K562 (cell line): ENCODE measurements at regions not wholly inside any gene's neighbourhood (a gene's known extent, or its start where the extent isn't known, plus 50 kb on each side); places are given as distances from the start of the nearest gene placed in this dataset.

ENCODE experiments used
- ATAC-seq: fragments of 200-7000 bp; cut with Tn5 transposase; 3 replicates; pipeline ENCODE4 v1.9.1; 2020; ENCODE audit warnings: moderate library complexity
- BruUV-seq: library from RNA; stranded (reverse); fragments of 400-500 nt; replicated peaks from 2 replicates; lab custom pipeline; 2021; lab: Mats Ljungman, UMichigan
- CTCF ChIA-PET: fragments of 300-600 bp; formaldehyde crosslinking; extraction: SDS; loops from one replicate; lab custom pipeline; 2021; ENCODE audit warnings: low intra/inter-chr PET ratio; lab: Yijun Ruan, JAX
- POLR2A ChIA-PET: fragments of 300-600, 350-650 bp; sonication (Branson Sonifier 250); formaldehyde crosslinking; extraction: SDS; loops from one replicate; lab custom pipeline; 2021; ENCODE audit warnings: antibody characterized with exemption, inconsistent platforms; lab: Yijun Ruan, JAX
- DNase-seq, 4 experiments: peaks; one replicate each; pipeline versions ENCODE4 v3.0.0 to v3.0.0-alpha.2; 2011 to 2018; ENCODE audit warnings: low spot score in 3 of 4, mixed read lengths in 3 of 4; ENCODE audit errors: extremely low read depth in 1 of 4
- FAIRE-seq: peaks from 2 replicates; lab custom pipeline; 2011; peaks lifted over from hg19 to GRCh38; lab: Jason Lieb, UNC
- H2AFZ ChIP-seq: 2 replicates; pipeline ENCODE4 v1.6.0; 2011; ENCODE audit warnings: low read depth, low read length, control low read depth, inconsistent platforms
- H3K27ac ChIP-seq: fragments of 200-600 bp; 3 replicates; pipeline ENCODE4 v1.8.0; 2011; ENCODE audit warnings: low read depth, mild to moderate bottlenecking, control low read depth, inconsistent platforms, low read length, moderate library complexity, mixed read lengths; ENCODE audit errors: extremely low read depth
- H3K27me3 ChIP-seq, 2 experiments: fragments of 300-600 bp in 1 of 2; 2 replicates in 1 of 2; 3 replicates in 1 of 2; pipeline versions ENCODE4 v1.6.0 to v1.8.0; 2011; ENCODE audit warnings: inconsistent platforms in 2 of 2, low read length in 2 of 2, mild to moderate bottlenecking in 1 of 2, mixed read lengths in 1 of 2, moderate library complexity in 1 of 2; ENCODE audit not compliant: control insufficient read depth in 2 of 2, insufficient read depth in 2 of 2
- H3K36me3 ChIP-seq: fragments of 300-600 bp; 3 replicates; pipeline ENCODE4 v1.8.0; 2011; ENCODE audit warnings: mild to moderate bottlenecking, low read length, inconsistent platforms; ENCODE audit not compliant: control insufficient read depth, insufficient read depth
- H3K4me1 ChIP-seq, 2 experiments: fragments of 200-600 bp in 1 of 2; replicated peaks in 1 of 2; 2 replicates in 1 of 2; 3 replicates in 1 of 2; pipeline versions ENCODE4 v1.5.1 to v1.8.0; 2011; ENCODE audit warnings: inconsistent platforms in 2 of 2, low read length in 2 of 2, mild to moderate bottlenecking in 1 of 2, mixed read lengths in 1 of 2, moderate library complexity in 1 of 2; ENCODE audit not compliant: control insufficient read depth in 2 of 2, insufficient read depth in 2 of 2
- H3K4me2 ChIP-seq: 2 replicates; pipeline ENCODE4 v1.6.1; 2011; ENCODE audit warnings: low read length, control low read depth, inconsistent platforms, mixed read lengths; ENCODE audit not compliant: insufficient read depth
- H3K4me3 ChIP-seq: fragments of 200-600 bp; sonication (generic), shearing (Covaris generic); 2 replicates; pipeline ENCODE4 v1.5.1; 2016; ENCODE audit warnings: control low read depth, inconsistent platforms
- H3K79me2 ChIP-seq: fragments of 200-600 bp; 3 replicates; pipeline ENCODE4 v1.8.0; 2011; ENCODE audit warnings: low read length, inconsistent platforms; ENCODE audit not compliant: control insufficient read depth, insufficient read depth
- H3K9ac ChIP-seq, 2 experiments: 2 replicates each; pipeline versions ENCODE4 v1.6.0 to v1.6.1; 2011; ENCODE audit warnings: low read depth in 2 of 2, low read length in 2 of 2, control low read depth in 1 of 2, inconsistent platforms in 1 of 2, mild to moderate bottlenecking in 1 of 2, mixed read lengths in 1 of 2; ENCODE audit not compliant: insufficient read depth in 1 of 2
- H3K9me1 ChIP-seq: one replicate; pipeline ENCODE4 v1.6.0; 2011; ENCODE audit warnings: inconsistent platforms, mild to moderate bottlenecking, low read length, moderate library complexity; ENCODE audit not compliant: control insufficient read depth, insufficient read depth
- H3K9me3 ChIP-seq: replicated peaks from 2 replicates; pipeline ENCODE4 v1.5.1; 2011; ENCODE audit warnings: low read depth, low read length, inconsistent platforms; ENCODE audit not compliant: control insufficient read depth, insufficient read depth
- H4K20me1 ChIP-seq: replicated peaks from 2 replicates; pipeline ENCODE4 v1.6.1; 2011; ENCODE audit warnings: low read length, inconsistent platforms, mixed read lengths; ENCODE audit not compliant: control insufficient read depth, insufficient read depth
- DIDO1 ChIP-seq: fragments of 450-650 bp; IDR thresholded peaks from 2 replicates; pipeline ENCODE4 v1.6.1; 2016; ENCODE audit warnings: low read depth, missing biosample characterization, missing genetic modification characterization
- DMBX1 ChIP-seq: fragments of 250-450 bp; sonication (Bioruptor Pico); IDR thresholded peaks from 2 replicates; pipeline ENCODE4 v1.8.0; 2022; ENCODE audit warnings: inconsistent platforms, mild to moderate bottlenecking, moderate library complexity, borderline replicate concordance
- EZH2 ChIP-seq: IDR thresholded peaks from 2 replicates; pipeline ENCODE4 v1.6.1; 2012; ENCODE audit warnings: low read depth, mild to moderate bottlenecking, inconsistent platforms, low read length, borderline replicate concordance
- FOXP1 ChIP-seq: sonication (generic); formaldehyde crosslinking; IDR thresholded peaks from 2 replicates; pipeline ENCODE4 v1.8.0; 2022; ENCODE audit warnings: mild to moderate bottlenecking, missing genetic modification reagents
- KLF10 ChIP-seq: fragments of 250-450 bp; sonication (Bioruptor Pico); IDR thresholded peaks from 2 replicates; pipeline ENCODE4 v1.6.1; 2021; ENCODE audit warnings: matching md5 sums
- MTF1 ChIP-seq: fragments of 250-450 bp; sonication (Bioruptor Pico); IDR thresholded peaks from 2 replicates; pipeline ENCODE4 v1.9.0; 2021; ENCODE audit warnings: moderate library complexity, mild to moderate bottlenecking, inconsistent platforms, borderline replicate concordance
- SOX6 ChIP-seq: fragments of 450-650 bp; IDR thresholded peaks from 2 replicates; pipeline ENCODE4 v1.6.1; 2014; ENCODE audit warnings: mild to moderate bottlenecking
- STAG1 ChIP-seq: sonication (generic); formaldehyde crosslinking; IDR thresholded peaks from 2 replicates; pipeline ENCODE4 v1.5.0; 2020; ENCODE audit warnings: missing genetic modification reagents, borderline replicate concordance
- XRCC5 ChIP-seq: fragments of 200-400 bp; formaldehyde crosslinking; IDR thresholded peaks from 2 replicates; pipeline ENCODE4 v1.6.1; 2017; ENCODE audit warnings: low read depth, mild to moderate bottlenecking, low read length
- ZNF232 ChIP-seq: sonication (generic); formaldehyde crosslinking; IDR thresholded peaks from 2 replicates; pipeline ENCODE4 v1.8.0; 2022; ENCODE audit warnings: mild to moderate bottlenecking, missing genetic modification reagents
- ZNF316 ChIP-seq: fragments of 450-650 bp; IDR thresholded peaks from 2 replicates; pipeline ENCODE4 v1.6.1; 2016
- WGBS: fragments of 100-300 bp; shearing (Covaris generic); methylation state at CpG from one replicate; pipeline ENCODE4 v1.1.6; 2016; ENCODE audit warnings: low coverage, mixed read lengths; ENCODE audit not compliant: insufficient coverage; ENCODE audit errors: missing lambda C conversion rate; 5-methylcytosine and 5-hydroxymethylcytosine counted together
- in situ Hi-C: fragments of 300-500 bp; cut with MboI; formaldehyde crosslinking; loops from 4 replicates; pipeline ENCODE4 v1.15.0; 2018; ENCODE audit warnings: inconsistent platforms, mixed read lengths
- intact Hi-C: fragments of 100-400 bp; cut with micrococcal nuclease; formaldehyde crosslinking; loops from 2 replicates; pipeline ENCODE4 v1.14.2; 2022
- TF ChIP-seq, protein P1 (sequence below): fragments of 250-450 bp; sonication (Bioruptor Pico); IDR thresholded peaks from 2 replicates; pipeline ENCODE4 v1.8.0; 2022; ENCODE audit warnings: moderate library complexity, mild to moderate bottlenecking, inconsistent platforms
- TF ChIP-seq, protein P2 (sequence below), 2 experiments: IDR thresholded peaks in 1 of 2; conservative IDR thresholded peaks in 1 of 2; 2 replicates each; pipeline ENCODE4 v1.6.1; 2016; ENCODE audit warnings: low read depth in 2 of 2, mild to moderate bottlenecking in 1 of 2, missing compliant biosample characterization in 1 of 2, missing genetic modification characterization in 1 of 2, moderate library complexity in 1 of 2
- TF ChIP-seq, protein P3 (sequence below): fragments of 200-800 bp; sonication (Bioruptor generic); IDR thresholded peaks from 2 replicates; pipeline ENCODE4 v1.6.1; 2017; ENCODE audit warnings: missing genetic modification characterization, missing compliant biosample characterization

DNA sequence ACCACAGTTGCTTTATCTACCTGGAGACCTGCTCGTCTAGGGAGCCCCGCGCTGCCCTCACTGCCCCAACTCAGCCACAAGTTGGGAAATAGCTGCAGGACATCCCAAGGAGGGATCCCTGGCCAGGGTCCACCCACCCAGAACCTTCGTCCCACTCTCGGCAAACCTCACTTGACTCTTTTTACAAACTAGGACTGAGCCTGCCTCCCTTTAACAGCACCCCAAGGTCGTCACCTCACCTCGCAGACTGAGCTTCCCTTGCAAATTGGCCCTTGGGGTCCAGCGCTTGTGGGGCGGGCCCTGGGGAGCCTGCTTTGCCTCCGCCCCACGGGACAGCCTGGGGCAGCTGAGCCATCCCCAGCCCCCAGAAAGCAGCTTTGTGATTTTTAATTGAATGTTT lies 1505.8 kb downstream of the TBC1D22A start (continued):
- no peak for TF ChIP-seq DIDO1 (tag)
- TF ChIP-seq ZNF232, result no peak
- no peak for TF ChIP-seq EZH2
- no peak for TF ChIP-seq DMBX1 (CRISPR knock-in tag)
- TF ChIP-seq ZNF316, result no peak
- TF ChIP-seq, protein P1, sequence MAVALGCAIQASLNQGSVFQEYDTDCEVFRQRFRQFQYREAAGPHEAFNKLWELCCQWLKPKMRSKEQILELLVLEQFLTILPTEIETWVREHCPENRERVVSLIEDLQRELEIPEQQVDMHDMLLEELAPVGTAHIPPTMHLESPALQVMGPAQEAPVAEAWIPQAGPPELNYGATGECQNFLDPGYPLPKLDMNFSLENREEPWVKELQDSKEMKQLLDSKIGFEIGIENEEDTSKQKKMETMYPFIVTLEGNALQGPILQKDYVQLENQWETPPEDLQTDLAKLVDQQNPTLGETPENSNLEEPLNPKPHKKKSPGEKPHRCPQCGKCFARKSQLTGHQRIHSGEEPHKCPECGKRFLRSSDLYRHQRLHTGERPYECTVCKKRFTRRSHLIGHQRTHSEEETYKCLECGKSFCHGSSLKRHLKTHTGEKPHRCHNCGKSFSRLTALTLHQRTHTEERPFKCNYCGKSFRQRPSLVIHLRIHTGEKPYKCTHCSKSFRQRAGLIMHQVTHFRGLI (CRISPR knock-in tag), result no peak
- TF ChIP-seq MTF1, result no peak

DNA sequence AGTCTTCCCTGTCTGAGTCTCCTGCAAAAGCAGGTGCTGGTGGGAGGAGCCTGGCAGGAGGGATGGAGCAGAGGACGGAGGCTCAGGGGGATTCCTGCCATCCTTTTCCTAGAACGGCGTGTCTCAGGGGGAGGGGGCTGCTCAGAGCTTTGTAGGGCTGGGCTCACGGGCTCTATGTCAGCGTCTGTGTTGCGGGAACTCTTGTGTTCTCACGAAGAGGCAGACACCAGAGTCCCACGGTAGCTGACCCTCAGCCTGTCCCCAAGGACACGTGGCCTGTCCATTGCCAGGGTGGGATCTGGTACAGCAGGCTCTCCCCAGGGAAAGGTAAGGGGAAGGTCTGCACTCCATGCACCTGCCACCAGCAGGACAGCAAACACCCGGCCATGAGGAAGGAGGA lies 1505.2 kb downstream of the TBC1D22A start:
- no peaks in the 10 kb centered on the region for H3K9me3 ChIP-seq
- ATAC-seq, result no peak

More for the DNA sequence above, 1505.2 kb downstream of the TBC1D22A start:
- Histone ChIP-seq H3K4me2 (no peak overlapping the region), H2AFZ (no peak overlapping the region), H3K9ac (no peak overlapping the region), H3K27me3 (peaks cover 0 to 17% of the 10 kb centered on the region in 2 experiments; a peak in 1 of 5 replicates), H4K20me1 (no peaks in the 10 kb centered on the region), H3K4me1 (peaks cover 0 to 3% of the 10 kb centered on the region in 2 experiments; a peak in 2 of 5 replicates), H3K79me2 (no peaks in the 10 kb centered on the region), H3K4me3 (no peak overlapping the region), H3K36me3 (no peaks in the 10 kb centered on the region), H3K9me1 (no peaks in the 10 kb centered on the region), H3K27ac (no peak overlapping the region)
- WGBS, result 0% methylated on average over 3 of the region's 10 CpGs
- intact Hi-C loops (no loop called here), in situ Hi-C loops (no loop called here)
- FAIRE-seq (no peak), DNase-seq (no peak)
- ChIA-PET POLR2A (no interaction called here), CTCF (no interaction called here)
- no TSS peak for BruUV-seq
- TF ChIP-seq XRCC5, result no peak
- no peak for TF ChIP-seq SOX6
- TF ChIP-seq STAG1, result no peak
- TF ChIP-seq KLF10 (CRISPR knock-in tag), result no peak
- TF ChIP-seq, protein P2, sequence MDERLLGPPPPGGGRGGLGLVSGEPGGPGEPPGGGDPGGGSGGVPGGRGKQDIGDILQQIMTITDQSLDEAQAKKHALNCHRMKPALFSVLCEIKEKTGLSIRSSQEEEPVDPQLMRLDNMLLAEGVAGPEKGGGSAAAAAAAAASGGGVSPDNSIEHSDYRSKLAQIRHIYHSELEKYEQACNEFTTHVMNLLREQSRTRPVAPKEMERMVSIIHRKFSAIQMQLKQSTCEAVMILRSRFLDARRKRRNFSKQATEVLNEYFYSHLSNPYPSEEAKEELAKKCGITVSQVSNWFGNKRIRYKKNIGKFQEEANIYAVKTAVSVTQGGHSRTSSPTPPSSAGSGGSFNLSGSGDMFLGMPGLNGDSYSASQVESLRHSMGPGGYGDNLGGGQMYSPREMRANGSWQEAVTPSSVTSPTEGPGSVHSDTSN (CRISPR knock-in tag; IDR thresholded peaks at IDR 0.05; ENCODE audit: low read depth), result no peak
- TF ChIP-seq, protein P2 (tag; conservative IDR thresholded peaks at IDR 0.05; ENCODE audit: low read depth), result no peak
- no peak for TF ChIP-seq FOXP1 (CRISPR knock-in tag)
- TF ChIP-seq, protein P3, sequence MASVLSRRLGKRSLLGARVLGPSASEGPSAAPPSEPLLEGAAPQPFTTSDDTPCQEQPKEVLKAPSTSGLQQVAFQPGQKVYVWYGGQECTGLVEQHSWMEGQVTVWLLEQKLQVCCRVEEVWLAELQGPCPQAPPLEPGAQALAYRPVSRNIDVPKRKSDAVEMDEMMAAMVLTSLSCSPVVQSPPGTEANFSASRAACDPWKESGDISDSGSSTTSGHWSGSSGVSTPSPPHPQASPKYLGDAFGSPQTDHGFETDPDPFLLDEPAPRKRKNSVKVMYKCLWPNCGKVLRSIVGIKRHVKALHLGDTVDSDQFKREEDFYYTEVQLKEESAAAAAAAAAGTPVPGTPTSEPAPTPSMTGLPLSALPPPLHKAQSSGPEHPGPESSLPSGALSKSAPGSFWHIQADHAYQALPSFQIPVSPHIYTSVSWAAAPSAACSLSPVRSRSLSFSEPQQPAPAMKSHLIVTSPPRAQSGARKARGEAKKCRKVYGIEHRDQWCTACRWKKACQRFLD (CRISPR knock-in tag), result no peak
